ENCODE measurements at regions not wholly inside any gene's neighbourhood (a gene's known extent, or its start where the extent isn't known, plus 50 kb on each side); places are given as distances from the start of the nearest gene placed in this dataset.

- no peak for TF ChIP-seq CTCF (IDR thresholded peaks at IDR 0.05)
- no peaks in the 10 kb centered on the region for H3K27me3 Mint-ChIP-seq (ENCODE audit: low read depth in 2 of 2)
- Histone ChIP-seq H3K9me3 (ENCODE audit: control insufficient read depth, insufficient read depth, low read length) (no peaks in the 10 kb centered on the region), H3K4me1 (ENCODE audit: control insufficient read depth, insufficient read depth, low read length) (no peaks in the 10 kb centered on the region), H3K4me3 (ENCODE audit: low read length) (no peak overlapping the region), H3K27me3 (ENCODE audit: control insufficient read depth, insufficient read depth, low read length) (no peaks in the 10 kb centered on the region), H3K36me3 (ENCODE audit: control insufficient read depth, insufficient read depth, low read length) (no peaks in the 10 kb centered on the region), H3K27ac (ENCODE audit: low read length) (no peak overlapping the region)
- H3K27ac Mint-ChIP-seq = no peak overlapping the region
- H3K9me3 Mint-ChIP-seq = peaks cover 3 to 7% of the 10 kb centered on the region in 2 donors
- H3K36me3 Mint-ChIP-seq = no peaks in the 10 kb centered on the region
- WGBS (ENCODE audit: insufficient coverage) = 74% methylated on average over 3 of the region's 3 CpGs
- DNase-seq (no peak), ATAC-seq (no peak)
- H3K4me1 Mint-ChIP-seq = no peaks in the 10 kb centered on the region
- intact Hi-C loops (cut with micrococcal nuclease) = no loop called here
- no peak overlapping the region for H3K4me3 Mint-ChIP-seq
Measured at GRCh38 chr7:41418337-41418736, 284.6 kb downstream of the INHBA start.

GRCh38 chr7:41416208-41416595, 286.7 kb downstream of the INHBA start:
- Histone ChIP-seq H3K36me3 (ENCODE audit: control insufficient read depth, insufficient read depth, low read length) (no peaks in the 10 kb centered on the region), H3K4me1 (ENCODE audit: control insufficient read depth, insufficient read depth, low read length) (no peaks in the 10 kb centered on the region), H3K9me3 (ENCODE audit: control insufficient read depth, insufficient read depth, low read length) (no peaks in the 10 kb centered on the region), H3K4me3 (ENCODE audit: low read length) (no peak overlapping the region), H3K27ac (ENCODE audit: low read length) (no peak overlapping the region), H3K27me3 (ENCODE audit: control insufficient read depth, insufficient read depth, low read length) (no peaks in the 10 kb centered on the region)
- intact Hi-C loops (cut with micrococcal nuclease) = no loop called here
- DNase-seq (no peak), ATAC-seq (no peak)
- WGBS (ENCODE audit: insufficient coverage) = 85% methylated on average over 2 of the region's 3 CpGs
- H3K9me3 Mint-ChIP-seq = peaks cover 0 to 8% of the 10 kb centered on the region in 2 donors
- H3K4me1 Mint-ChIP-seq = no peaks in the 10 kb centered on the region
- H3K36me3 Mint-ChIP-seq = no peaks in the 10 kb centered on the region
- no peak for TF ChIP-seq CTCF (IDR thresholded peaks at IDR 0.05)
- H3K27me3 Mint-ChIP-seq (ENCODE audit: low read depth in 2 of 2) = no peaks in the 10 kb centered on the region
- no peak overlapping the region for H3K27ac Mint-ChIP-seq
- no peak overlapping the region for H3K4me3 Mint-ChIP-seq

GRCh38 chr7:41415471-41416207, 287.3 kb downstream of the INHBA start:
- no peak for ATAC-seq
- peaks cover 0 to 8% of the 10 kb centered on the region in 2 donors for H3K9me3 Mint-ChIP-seq
- DNase-seq = no peak

More at GRCh38 chr7:41415471-41416207, 287.3 kb downstream of the INHBA start:
- Histone ChIP-seq H3K4me3 (ENCODE audit: low read length) (no peak overlapping the region), H3K4me1 (ENCODE audit: control insufficient read depth, insufficient read depth, low read length) (no peaks in the 10 kb centered on the region), H3K36me3 (ENCODE audit: control insufficient read depth, insufficient read depth, low read length) (no peaks in the 10 kb centered on the region), H3K27me3 (ENCODE audit: control insufficient read depth, insufficient read depth, low read length) (no peaks in the 10 kb centered on the region), H3K27ac (ENCODE audit: low read length) (no peak overlapping the region), H3K9me3 (ENCODE audit: control insufficient read depth, insufficient read depth, low read length) (no peaks in the 10 kb centered on the region)
- Mint-ChIP-seq H3K4me1 (no peaks in the 10 kb centered on the region), H3K36me3 (no peaks in the 10 kb centered on the region), H3K27ac (no peak overlapping the region), H3K27me3 (ENCODE audit: low read depth in 2 of 2) (no peaks in the 10 kb centered on the region), H3K4me3 (no peak overlapping the region)
- intact Hi-C loops (cut with micrococcal nuclease) = no loop called here
- no peak for TF ChIP-seq CTCF (IDR thresholded peaks at IDR 0.05)
- whole genome bisulfite sequencing (ENCODE audit: insufficient coverage) = 90% methylated on average over 5 of the region's 5 CpGs

Measured in natural killer cell (primary cell).